Thyroid gland (tissue), 4 donors: ENCODE measurements at regions not wholly inside any gene's neighbourhood (a gene's known extent, or its start where the extent isn't known, plus 50 kb on each side); places are given as distances from the start of the nearest gene placed in this dataset.

Source experiments
- POLR2A ChIP-seq, 2 donors: fragments of 450-650 bp; IDR thresholded peaks; one replicate each; pipeline ENCODE4 v1.6.1; 2017; ENCODE audit warnings: antibody characterized with exemption in 2 of 2, mild to moderate bottlenecking in 2 of 2, moderate library complexity in 1 of 2
- TF ChIP-seq, protein P1 (sequence below), 6 experiments: fragments of 200-600 bp in 3 of 6; fragments of 450-650 bp in 3 of 6; sonication (generic) in 3 of 6; IDR thresholded peaks; one replicate each; pipeline ENCODE4 v1.5.1; 2016 to 2019; ENCODE audit warnings: antibody characterized with exemption in 6 of 6, mild to moderate bottlenecking in 2 of 6, inconsistent platforms in 1 of 6, moderate library complexity in 1 of 6

DNA sequence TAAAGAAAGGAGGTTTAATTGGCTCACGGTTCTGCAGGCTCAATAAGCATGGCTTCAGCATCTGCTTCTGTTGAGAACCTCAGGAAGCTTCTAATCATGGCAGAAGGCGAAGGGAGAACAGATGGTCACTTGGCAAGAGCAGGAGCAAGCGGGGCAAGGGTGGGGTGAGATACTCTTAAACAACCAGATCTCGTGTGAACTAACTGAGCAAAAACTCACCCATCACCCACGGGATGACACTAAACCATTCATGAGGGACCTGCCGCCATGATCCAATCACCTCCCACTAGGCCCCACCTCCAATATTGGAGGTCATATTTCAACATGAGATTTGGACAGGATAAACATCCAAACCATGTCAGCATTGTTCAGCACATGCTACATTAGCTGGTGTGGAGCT, 89.1 kb upstream of the HAND1 start:
- TF ChIP-seq, protein P1, sequence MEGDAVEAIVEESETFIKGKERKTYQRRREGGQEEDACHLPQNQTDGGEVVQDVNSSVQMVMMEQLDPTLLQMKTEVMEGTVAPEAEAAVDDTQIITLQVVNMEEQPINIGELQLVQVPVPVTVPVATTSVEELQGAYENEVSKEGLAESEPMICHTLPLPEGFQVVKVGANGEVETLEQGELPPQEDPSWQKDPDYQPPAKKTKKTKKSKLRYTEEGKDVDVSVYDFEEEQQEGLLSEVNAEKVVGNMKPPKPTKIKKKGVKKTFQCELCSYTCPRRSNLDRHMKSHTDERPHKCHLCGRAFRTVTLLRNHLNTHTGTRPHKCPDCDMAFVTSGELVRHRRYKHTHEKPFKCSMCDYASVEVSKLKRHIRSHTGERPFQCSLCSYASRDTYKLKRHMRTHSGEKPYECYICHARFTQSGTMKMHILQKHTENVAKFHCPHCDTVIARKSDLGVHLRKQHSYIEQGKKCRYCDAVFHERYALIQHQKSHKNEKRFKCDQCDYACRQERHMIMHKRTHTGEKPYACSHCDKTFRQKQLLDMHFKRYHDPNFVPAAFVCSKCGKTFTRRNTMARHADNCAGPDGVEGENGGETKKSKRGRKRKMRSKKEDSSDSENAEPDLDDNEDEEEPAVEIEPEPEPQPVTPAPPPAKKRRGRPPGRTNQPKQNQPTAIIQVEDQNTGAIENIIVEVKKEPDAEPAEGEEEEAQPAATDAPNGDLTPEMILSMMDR (IDR thresholded peaks at IDR 0.05) = no peak
- TF ChIP-seq POLR2A (IDR thresholded peaks at IDR 0.05) = no peak
